Prostate gland (tissue), 2 donors: ENCODE measurements at regions not wholly inside any gene's neighbourhood (a gene's known extent, or its start where the extent isn't known, plus 50 kb on each side); places are given as distances from the start of the nearest gene placed in this dataset.

Experiments
- DNase-seq: peaks from one replicate; pipeline ENCODE4 v3.0.0-alpha.2; 2019; ENCODE audit warnings: low spot score
- H3K27ac ChIP-seq, 2 donors: fragments of 200-600 bp; sonication (generic); 2 replicates each; pipeline ENCODE4 v1.5.1; 2017 to 2019
- H3K27me3 ChIP-seq: fragments of 200-600 bp; sonication (generic); replicated peaks from 2 replicates; pipeline ENCODE4 v1.5.1; 2019; ENCODE audit not compliant: insufficient read depth
- H3K36me3 ChIP-seq, 2 donors: fragments of 200-600 bp; sonication (generic); 1 replicate in 1 of 2; 2 replicates in 1 of 2; pipeline versions ENCODE4 v1.5.1 to v1.8.1; 2017 to 2019
- H3K4me1 ChIP-seq: fragments of 200-600 bp; sonication (generic); replicated peaks from 2 replicates; pipeline ENCODE4 v1.5.1; 2019
- H3K4me3 ChIP-seq, 2 donors: fragments of 200-600 bp; sonication (generic); 2 replicates each; pipeline ENCODE4 v1.5.1; 2017 to 2019
- H3K9me3 ChIP-seq: fragments of 200-600 bp; sonication (generic); 2 replicates; pipeline ENCODE4 v1.5.1; 2017
- CTCF ChIP-seq, 4 experiments: fragments of 200-600 bp in 2 of 4; fragments of 450-650 bp in 2 of 4; sonication (generic) in 2 of 4; IDR thresholded peaks; 1 replicate in 3 of 4; 2 replicates in 1 of 4; pipeline ENCODE4 v1.5.1; 2016 to 2019; ENCODE audit warnings: antibody characterized with exemption in 4 of 4, mild to moderate bottlenecking in 2 of 4, moderate library complexity in 2 of 4
- POLR2A ChIP-seq: fragments of 450-650 bp; IDR thresholded peaks from one replicate; pipeline ENCODE4 v1.6.1; 2016; ENCODE audit warnings: antibody characterized with exemption, mild to moderate bottlenecking
- POLR2AphosphoS5 ChIP-seq: sonication (generic); formaldehyde crosslinking; IDR thresholded peaks from one replicate; pipeline ENCODE4 v1.6.1; 2017; ENCODE audit warnings: antibody characterized with exemption
- WGBS: methylation state at CpG from one replicate; pipeline ENCODE4 v1.1.5; 2018; 5-methylcytosine and 5-hydroxymethylcytosine counted together
- intact Hi-C: fragments of 100-400 bp; cut with DNase I; formaldehyde crosslinking; loops from one replicate; pipeline ENCODE4 v1.14.2; 2022

DNA sequence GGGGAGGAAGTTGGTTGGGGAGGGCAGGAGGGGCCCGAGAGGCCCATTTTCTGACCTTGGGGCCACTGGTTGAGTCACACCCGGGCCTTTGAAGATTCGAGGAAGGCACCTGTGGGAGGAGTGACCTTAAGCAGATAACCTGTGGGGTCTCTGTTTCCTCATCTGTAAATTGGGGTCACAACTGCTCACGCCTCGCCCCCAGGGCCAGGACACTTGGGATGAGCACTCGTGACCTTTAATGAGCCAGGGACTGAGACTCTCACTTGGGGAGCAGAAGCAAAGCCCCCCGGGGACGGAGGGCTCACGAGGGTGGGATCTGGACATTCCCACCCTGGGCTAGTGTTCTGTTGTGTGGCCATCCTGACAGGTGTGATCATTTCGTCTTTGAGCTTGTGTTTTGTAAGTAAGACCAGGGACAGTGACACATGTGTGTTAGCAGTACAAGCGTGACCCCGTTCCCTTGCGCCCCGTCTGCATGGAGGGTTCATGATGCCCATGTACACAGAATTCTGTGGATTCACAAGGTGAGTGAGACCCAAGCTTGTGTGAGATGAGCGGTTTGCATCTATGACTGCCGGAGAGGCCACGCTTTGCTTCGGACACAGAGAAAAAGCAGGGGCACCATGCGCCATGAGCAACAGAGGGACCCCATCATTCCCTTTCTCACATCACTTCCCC, 79.3 kb upstream of the PMEPA1 start:
- Histone ChIP-seq H3K9me3 (no peaks in the 10 kb centered on the region), H3K4me3 (no peak overlapping the region), H3K4me1 (peaks cover 3% of the 10 kb centered on the region), H3K36me3 (no peaks in the 10 kb centered on the region), H3K27me3 (no peaks in the 10 kb centered on the region), H3K27ac (no peak overlapping the region)
- no peak for DNase-seq
- intact Hi-C loops = no loop called here
- no peak for TF ChIP-seq POLR2A
- no peak for TF ChIP-seq POLR2AphosphoS5
- no peak for TF ChIP-seq CTCF (IDR thresholded peaks at IDR 0.05)
- WGBS = 92% methylated on average over 19 of the region's 19 CpGs

- no peak overlapping the region for H3K27ac ChIP-seq
- intact Hi-C loops = no loop called here
- 85% methylated on average over 17 of the region's 17 CpGs for WGBS
- no peak for DNase-seq
- peaks cover 3% of the 10 kb centered on the region for H3K4me1 ChIP-seq
- no peaks in the 10 kb centered on the region for H3K27me3 ChIP-seq
- TF ChIP-seq POLR2A = no peak
- TF ChIP-seq POLR2AphosphoS5 = no peak
- no peak for TF ChIP-seq CTCF (IDR thresholded peaks at IDR 0.05)
- H3K4me3 ChIP-seq = no peak overlapping the region
- no peaks in the 10 kb centered on the region for H3K9me3 ChIP-seq
- no peaks in the 10 kb centered on the region for H3K36me3 ChIP-seq
These were observed 78.4 kb upstream of the PMEPA1 start for GRCh38 chr20:57787990-57788781.

DNA sequence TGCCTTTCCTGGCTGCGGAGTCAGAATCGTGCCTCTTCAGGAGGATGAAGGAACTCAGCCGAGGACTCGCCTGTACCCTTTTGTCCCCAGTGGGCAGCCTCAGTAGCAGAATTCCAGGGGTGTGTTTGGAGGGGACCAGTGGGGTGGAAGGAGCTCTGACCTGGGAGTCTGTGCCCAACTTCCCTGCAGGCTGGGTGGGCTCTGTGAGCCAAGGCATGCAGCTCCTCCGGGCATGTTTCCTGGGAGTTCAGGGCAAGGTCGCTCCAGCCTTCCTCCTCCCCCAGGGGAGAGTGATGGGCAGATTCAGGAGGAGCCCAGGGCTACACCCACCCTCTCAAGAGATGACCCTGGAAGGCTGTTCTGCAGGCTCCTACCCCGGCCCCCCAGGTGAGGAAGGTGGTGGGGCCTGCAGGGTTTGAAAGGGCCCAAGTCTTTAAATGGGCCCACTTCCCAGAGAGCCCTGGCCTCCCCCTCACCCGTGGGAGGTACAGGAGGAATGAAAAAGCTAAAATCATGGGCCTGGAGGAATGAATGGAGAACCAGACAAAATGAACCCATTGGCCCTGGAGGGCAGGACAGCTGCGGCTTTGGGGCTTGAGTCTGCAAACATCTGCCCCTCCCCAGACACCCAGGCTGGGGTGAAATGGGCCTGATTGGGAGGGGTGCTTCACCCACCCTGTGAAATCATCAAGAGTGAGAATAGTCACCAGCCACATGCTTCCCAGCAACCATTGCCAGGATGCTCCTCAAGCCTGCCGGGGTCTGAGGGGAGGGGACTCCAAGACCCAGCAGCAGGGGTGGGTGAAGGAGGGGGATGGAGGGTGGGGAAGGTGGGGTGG, 77.6 kb upstream of the PMEPA1 start:
- no peaks in the 10 kb centered on the region for H3K4me1 ChIP-seq
- H3K27me3 ChIP-seq = no peaks in the 10 kb centered on the region
- H3K27ac ChIP-seq = no peak overlapping the region
- WGBS = 76% methylated on average over 10 of the region's 10 CpGs
- no peaks in the 10 kb centered on the region for H3K36me3 ChIP-seq
- no peak for TF ChIP-seq POLR2AphosphoS5
- TF ChIP-seq POLR2A = no peak
- TF ChIP-seq CTCF (IDR thresholded peaks at IDR 0.05) = no peak
- DNase-seq = no peak
- no peak overlapping the region for H3K4me3 ChIP-seq
- no peaks in the 10 kb centered on the region for H3K9me3 ChIP-seq
- intact Hi-C loops = no loop called here

GRCh38 chr20:57786304-57786932, 76.6 kb upstream of the PMEPA1 start:
- H3K36me3 ChIP-seq = no peaks in the 10 kb centered on the region
- H3K27ac ChIP-seq = peak overlapping the region in 1 of 2 donors; percentile 50
- H3K9me3 ChIP-seq = no peaks in the 10 kb centered on the region
- DNase-seq = no peak
- intact Hi-C loops = no loop called here
- no peaks in the 10 kb centered on the region for H3K4me1 ChIP-seq
- WGBS = 92% methylated on average over 14 of the region's 14 CpGs
- TF ChIP-seq POLR2A = no peak
- H3K4me3 ChIP-seq = no peak overlapping the region
- no peaks in the 10 kb centered on the region for H3K27me3 ChIP-seq

DNA sequence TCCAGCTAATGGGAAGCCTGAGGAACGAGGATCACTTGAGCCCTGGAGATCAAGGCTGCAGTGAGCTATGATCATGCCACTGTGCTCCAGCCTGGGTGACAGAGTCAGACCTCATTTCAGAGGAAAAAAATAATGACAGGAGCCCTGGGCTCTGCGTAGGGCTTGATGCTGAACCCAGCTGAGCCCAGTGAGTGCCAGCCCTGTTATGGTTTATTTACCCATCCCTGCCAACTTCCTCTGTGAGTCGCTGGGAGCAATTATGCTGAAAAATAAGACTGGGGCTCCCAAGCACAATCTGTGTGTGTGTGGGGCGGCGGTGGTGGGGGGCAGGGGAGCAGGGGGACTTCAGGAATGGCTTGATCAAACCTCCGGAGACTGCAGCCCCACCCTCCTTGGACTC, 75.9 kb upstream of the PMEPA1 start:
- Histone ChIP-seq H3K27me3 (no peaks in the 10 kb centered on the region), H3K4me1 (no peaks in the 10 kb centered on the region), H3K4me3 (no peak overlapping the region), H3K27ac (peak overlapping the region; percentile 18 to 50), H3K36me3 (no peaks in the 10 kb centered on the region), H3K9me3 (no peaks in the 10 kb centered on the region)
- no peak for DNase-seq
- intact Hi-C loops = no loop called here
- TF ChIP-seq POLR2AphosphoS5 (no peak), POLR2A (no peak), CTCF (IDR thresholded peaks at IDR 0.05) (no peak)
- 53% methylated on average over 6 of the region's 6 CpGs for WGBS
